Mammary epithelial cell (primary cell): ENCODE measurements at regions not wholly inside any gene's neighbourhood (a gene's known extent, or its start where the extent isn't known, plus 50 kb on each side); places are given as distances from the start of the nearest gene placed in this dataset.
"Not testable (repeated sequence)": the region's sequence is repeated elsewhere in the genome, so short reads cannot be mapped to it uniquely, and the experiment has no call there.

Experiments
- EZH2 ChIP-seq: IDR thresholded peaks from 2 replicates; pipeline ENCODE4 v1.6.1; 2012; ENCODE audit warnings: low read length, inconsistent platforms, borderline replicate concordance
- TF ChIP-seq, protein P1 (sequence below), 2 donors: IDR thresholded peaks in 1 of 2; conservative IDR thresholded peaks in 1 of 2; 2 replicates each; pipeline ENCODE4 v1.5.1; 2011 to 2012; ENCODE audit warnings: inconsistent platforms in 2 of 2, low read length in 2 of 2, mild to moderate bottlenecking in 2 of 2, control low read depth in 1 of 2, low read depth in 1 of 2; ENCODE audit not compliant: insufficient read depth in 1 of 2; ENCODE audit errors: extremely low read depth in 1 of 2

- TF ChIP-seq, protein P1, sequence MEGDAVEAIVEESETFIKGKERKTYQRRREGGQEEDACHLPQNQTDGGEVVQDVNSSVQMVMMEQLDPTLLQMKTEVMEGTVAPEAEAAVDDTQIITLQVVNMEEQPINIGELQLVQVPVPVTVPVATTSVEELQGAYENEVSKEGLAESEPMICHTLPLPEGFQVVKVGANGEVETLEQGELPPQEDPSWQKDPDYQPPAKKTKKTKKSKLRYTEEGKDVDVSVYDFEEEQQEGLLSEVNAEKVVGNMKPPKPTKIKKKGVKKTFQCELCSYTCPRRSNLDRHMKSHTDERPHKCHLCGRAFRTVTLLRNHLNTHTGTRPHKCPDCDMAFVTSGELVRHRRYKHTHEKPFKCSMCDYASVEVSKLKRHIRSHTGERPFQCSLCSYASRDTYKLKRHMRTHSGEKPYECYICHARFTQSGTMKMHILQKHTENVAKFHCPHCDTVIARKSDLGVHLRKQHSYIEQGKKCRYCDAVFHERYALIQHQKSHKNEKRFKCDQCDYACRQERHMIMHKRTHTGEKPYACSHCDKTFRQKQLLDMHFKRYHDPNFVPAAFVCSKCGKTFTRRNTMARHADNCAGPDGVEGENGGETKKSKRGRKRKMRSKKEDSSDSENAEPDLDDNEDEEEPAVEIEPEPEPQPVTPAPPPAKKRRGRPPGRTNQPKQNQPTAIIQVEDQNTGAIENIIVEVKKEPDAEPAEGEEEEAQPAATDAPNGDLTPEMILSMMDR (conservative IDR thresholded peaks at IDR 0.05 in 1 of 2, IDR thresholded peaks at IDR 0.05 in 1 of 2; ENCODE audit: extremely low read depth in 1 of 2, insufficient read depth in 1 of 2, low read depth in 1 of 2, low read length in 2 of 2) = not testable (repeated sequence)
- TF ChIP-seq EZH2 = not testable (repeated sequence)
These were observed 316.5 kb downstream of the OR4F29 start for GRCh38 chr1:134936-135335.
